Heart left ventricle (tissue), 16 donors: ENCODE measurements at regions not wholly inside any gene's neighbourhood (a gene's known extent, or its start where the extent isn't known, plus 50 kb on each side); places are given as distances from the start of the nearest gene placed in this dataset.
A peak's percentile ranks its signal among the peaks of the same experiment; 100 is the strongest.

Experiments
- ATAC-seq, 4 donors: fragments of 200-7000 bp; cut with Tn5 transposase; one replicate each; pipeline ENCODE4 v1.9.1; 2020 to 2022; ENCODE audit warnings: moderate library complexity in 4 of 4, mild to moderate bottlenecking in 3 of 4, moderate number of reproducible peaks in 1 of 4
- DNase-seq, 5 donors: peaks; one replicate each; pipeline ENCODE4 v3.0.0-alpha.2; 2020
- H3K27ac ChIP-seq, 12 donors: fragments of 200-600 bp; sonication (generic) in 4 of 12; one replicate each; pipeline versions ENCODE4 v1.5.0 to v1.8.0; 2016 to 2022; ENCODE audit warnings: mild to moderate bottlenecking in 2 of 12
- H3K27me3 ChIP-seq, 9 donors: fragments of 200-600 bp; sonication (generic) in 2 of 9; one replicate each; pipeline versions ENCODE4 v1.5.1 to v1.8.0; 2016 to 2022; ENCODE audit warnings: mild to moderate bottlenecking in 3 of 9
- H3K36me3 ChIP-seq, 9 donors: fragments of 200-600 bp; sonication (generic) in 2 of 9; one replicate each; pipeline versions ENCODE4 v1.5.0 to v1.8.0; 2018 to 2022; ENCODE audit warnings: mild to moderate bottlenecking in 2 of 9
- H3K4me1 ChIP-seq, 12 donors: fragments of 200-600 bp; sonication (generic) in 4 of 12; one replicate each; pipeline versions ENCODE4 v1.5.0 to v1.8.0; 2016 to 2022; ENCODE audit warnings: mild to moderate bottlenecking in 3 of 12
- H3K4me3 ChIP-seq, 12 donors: fragments of 200-600 bp; sonication (generic) in 4 of 12; one replicate each; pipeline versions ENCODE4 v1.5.0 to v1.8.0; 2017 to 2022; ENCODE audit warnings: mild to moderate bottlenecking in 9 of 12, moderate library complexity in 4 of 12
- H3K9me3 ChIP-seq, 12 donors: fragments of 200-600 bp; sonication (generic) in 4 of 12; one replicate each; pipeline versions ENCODE4 v1.5.0 to v1.8.0; 2016 to 2022; ENCODE audit warnings: mild to moderate bottlenecking in 1 of 12
- POLR2A ChIP-seq, 2 donors: fragments of 450-650 bp; IDR thresholded peaks; one replicate each; pipeline ENCODE4 v1.6.1; 2017; ENCODE audit warnings: antibody characterized with exemption in 2 of 2, mild to moderate bottlenecking in 2 of 2, moderate library complexity in 2 of 2
- WGBS, 4 donors: extraction: QIAGEN DNeasy Blood & Tissue Kit in 2 of 4; methylation state at CpG; one replicate each; pipeline versions ENCODE4 v1.1.5 to v1.1.7; 2013 to 2018; 5-methylcytosine and 5-hydroxymethylcytosine counted together
- intact Hi-C, 10 donors: fragments of 100-400 bp; cut with DNase I; formaldehyde crosslinking; loops; one replicate each; pipeline versions ENCODE4 v1.11.1 to v1.14.2; 2022
- TF ChIP-seq, protein P1 (sequence below), 12 donors: fragments of 200-600 bp; sonication (generic) in 4 of 12; IDR thresholded peaks; one replicate each; pipeline versions ENCODE4 v1.5.0 to v1.8.0; 2018 to 2022; ENCODE audit warnings: antibody characterized with exemption in 12 of 12, mild to moderate bottlenecking in 5 of 12
- donor health status: ischemic (EF 13 %, LVEDD 7.1; RV severe dilation, severe dysfunction).
- donor health status: healthy with polysubstance abuse.
- donor health status: DM: no; HTN: yes; CAD: no.
- donor health status: DM: no; HTN: no; CAD: no.
- donor health status: ischemic (EF 25% LVEDD 6.9; RV normal size, moderate dysfunction).
- donor health status: ischemic (EF 25% LVEDD 5.7; RV mildly dilated, moderate dysfunction).
- donor health status: healthy.
- donor health status: DM: yes; HTN: yes; CAD: no.
- donor health status: ischemic (EF 35%, LVEDD 5.7; RV mildly dilated, moderate dysfunction).
- donor health status: nonischemic (EF 11% LVEDD 7.7; RV severe dilation, severe dysfunction).
- donor health status: DM: yes; HTN: yes; CAD: no.
- donor health status: PGD.
- donor health status: ischemic (EF 29% LVEDD 5.4; RV normal size, mild dysfunction).
- donor health status: nonischemic (EF 23%, LVEDD 6.1; RV moderate dilation, normal function).

DNA sequence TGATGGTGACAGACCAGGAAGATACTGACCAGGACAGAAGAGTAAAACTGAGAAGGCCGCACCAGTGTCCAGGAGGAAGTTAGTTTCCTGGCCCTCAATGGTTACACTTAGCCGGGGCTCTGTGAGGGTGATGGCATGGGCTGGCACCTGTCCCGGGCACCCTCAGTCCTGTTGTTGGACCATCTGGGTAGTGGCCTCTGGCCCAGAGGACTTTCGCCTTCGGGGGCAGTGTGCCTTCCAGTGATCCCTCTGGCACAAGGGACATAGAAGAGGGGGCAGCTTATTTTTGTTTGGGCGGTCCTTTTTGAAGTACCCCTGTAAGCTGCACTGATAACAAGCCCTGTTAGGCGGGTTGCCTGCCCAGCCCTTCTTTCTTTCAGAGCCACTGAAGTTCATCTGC is 1108.6 kb downstream of the TAF11L14 start:
- no peak for DNase-seq
- Histone ChIP-seq H3K27me3 (no peaks in the 10 kb centered on the region), H3K4me3 (no peak overlapping the region), H3K36me3 (no peaks in the 10 kb centered on the region), H3K27ac (no peak overlapping the region), H3K9me3 (peaks cover 0 to 5% (median 0%) of the 10 kb centered on the region in 12 donors), H3K4me1 (peaks cover 0 to 24% (median 0%) of the 10 kb centered on the region in 12 donors)
- ATAC-seq: no peak
- TF ChIP-seq POLR2A (IDR thresholded peaks at IDR 0.05): no peak
- TF ChIP-seq, protein P1, sequence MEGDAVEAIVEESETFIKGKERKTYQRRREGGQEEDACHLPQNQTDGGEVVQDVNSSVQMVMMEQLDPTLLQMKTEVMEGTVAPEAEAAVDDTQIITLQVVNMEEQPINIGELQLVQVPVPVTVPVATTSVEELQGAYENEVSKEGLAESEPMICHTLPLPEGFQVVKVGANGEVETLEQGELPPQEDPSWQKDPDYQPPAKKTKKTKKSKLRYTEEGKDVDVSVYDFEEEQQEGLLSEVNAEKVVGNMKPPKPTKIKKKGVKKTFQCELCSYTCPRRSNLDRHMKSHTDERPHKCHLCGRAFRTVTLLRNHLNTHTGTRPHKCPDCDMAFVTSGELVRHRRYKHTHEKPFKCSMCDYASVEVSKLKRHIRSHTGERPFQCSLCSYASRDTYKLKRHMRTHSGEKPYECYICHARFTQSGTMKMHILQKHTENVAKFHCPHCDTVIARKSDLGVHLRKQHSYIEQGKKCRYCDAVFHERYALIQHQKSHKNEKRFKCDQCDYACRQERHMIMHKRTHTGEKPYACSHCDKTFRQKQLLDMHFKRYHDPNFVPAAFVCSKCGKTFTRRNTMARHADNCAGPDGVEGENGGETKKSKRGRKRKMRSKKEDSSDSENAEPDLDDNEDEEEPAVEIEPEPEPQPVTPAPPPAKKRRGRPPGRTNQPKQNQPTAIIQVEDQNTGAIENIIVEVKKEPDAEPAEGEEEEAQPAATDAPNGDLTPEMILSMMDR (IDR thresholded peaks at IDR 0.05): no peak
- intact Hi-C loops: no loop called here
- 80 to 92% (median 88%) methylated on average over 6 to 7 of the region's 7 CpGs for WGBS, 4 donors

DNA sequence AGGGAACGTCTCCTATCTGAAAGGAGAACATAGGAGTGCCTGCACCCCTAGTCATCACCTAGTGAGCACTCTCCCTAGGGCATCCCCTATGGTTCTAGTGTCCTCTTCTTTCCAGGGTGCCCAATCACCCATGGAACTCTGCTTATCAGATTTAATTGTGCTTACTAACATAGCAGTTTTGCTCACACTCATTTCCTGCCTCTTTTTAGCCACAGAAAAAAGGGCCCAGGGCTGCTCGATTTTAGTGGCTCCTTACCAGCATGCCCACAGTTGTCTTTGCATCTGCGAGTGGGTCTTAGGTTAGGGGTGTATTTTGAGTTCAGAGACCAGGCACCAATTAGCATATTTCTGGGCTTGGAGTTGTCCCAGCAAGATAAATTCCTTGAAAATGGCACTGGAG is 1110.2 kb downstream of the TAF11L14 start:
- DNase-seq (no peak), ATAC-seq (no peak)
- intact Hi-C loops: no loop called here
- H3K9me3 ChIP-seq: peaks cover 0 to 5% (median 0%) of the 10 kb centered on the region in 12 donors
- H3K36me3 ChIP-seq: no peaks in the 10 kb centered on the region
- H3K4me3 ChIP-seq: peak overlapping the region in 4 of 12 donors; percentile 58 to 81 (median 64)
- peaks cover 0 to 24% (median 0%) of the 10 kb centered on the region in 12 donors for H3K4me1 ChIP-seq
- H3K27me3 ChIP-seq: no peaks in the 10 kb centered on the region
- 73 to 85% (median 79%) methylated on average over 3 of the region's 3 CpGs for WGBS, 4 donors
- TF ChIP-seq, protein P1 (IDR thresholded peaks at IDR 0.05): no peak
- peak overlapping the region in 5 of 12 donors; percentile 1 to 90 (median 69) for H3K27ac ChIP-seq

DNA sequence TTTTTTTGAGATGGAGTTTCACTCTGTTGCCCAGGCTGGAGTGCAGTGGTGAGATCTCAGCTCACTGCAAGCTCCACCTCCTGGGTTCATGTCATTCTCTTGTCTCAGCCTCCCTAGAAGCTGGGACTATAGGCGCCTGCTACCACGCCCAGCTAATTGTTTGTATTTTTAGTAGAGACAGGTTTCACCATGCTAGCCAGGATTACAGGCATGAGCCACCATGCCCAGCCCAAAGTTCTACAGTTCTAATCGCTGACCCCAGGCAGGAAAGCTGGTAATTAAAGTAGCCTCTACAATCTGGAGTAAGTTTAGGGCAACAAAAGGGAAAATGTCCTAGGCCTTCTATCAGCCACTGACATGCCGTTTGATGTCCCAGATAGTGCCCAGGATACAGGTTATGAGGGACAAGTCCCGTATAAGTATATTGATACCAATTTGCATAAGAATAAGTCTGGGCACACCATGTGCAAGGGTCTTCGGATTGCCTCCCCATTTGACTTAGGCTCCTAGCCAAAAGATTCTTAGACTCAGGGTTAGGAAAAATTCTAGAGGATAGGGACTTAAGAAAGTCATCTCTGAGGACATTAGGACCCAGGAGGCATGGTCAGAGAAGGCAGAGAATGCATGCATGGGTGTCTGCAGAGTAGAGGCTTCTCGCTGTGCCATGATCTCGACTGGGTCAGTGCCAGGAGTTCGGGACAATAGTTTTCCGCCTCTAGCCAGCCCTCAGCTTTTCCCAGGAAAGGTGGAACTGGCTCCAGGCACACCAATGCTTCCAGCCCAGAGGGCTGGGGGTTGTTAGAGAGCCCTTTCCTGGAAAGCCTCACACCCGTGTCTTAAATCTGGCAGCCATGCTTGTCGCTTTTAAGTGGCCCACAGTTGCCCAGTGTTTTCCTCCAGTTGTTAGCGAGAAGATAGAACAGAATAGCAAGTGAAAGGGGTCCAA is 1111.1 kb downstream of the TAF11L14 start:
- Histone ChIP-seq H3K27ac (peak overlapping the region in 11 of 12 donors; percentile 28 to 90 (median 71)), H3K27me3 (no peaks in the 10 kb centered on the region), H3K4me1 (peaks cover 0 to 21% (median 0%) of the 10 kb centered on the region in 12 donors), H3K4me3 (peak overlapping the region; percentile 4 to 81 (median 52)), H3K36me3 (no peaks in the 10 kb centered on the region), H3K9me3 (peaks cover 0 to 5% (median 0%) of the 10 kb centered on the region in 12 donors)
- TF ChIP-seq POLR2A (IDR thresholded peaks at IDR 0.05): no peak
- TF ChIP-seq, protein P1 (IDR thresholded peaks at IDR 0.05): no peak
- ATAC-seq (peak; percentile 38 to 74 (median 46)), DNase-seq (peak; percentile 14 to 59 (median 37))
- 63 to 77% (median 68%) methylated on average over 13 of the region's 13 CpGs for WGBS, 4 donors
- intact Hi-C loops: no loop called here

DNA sequence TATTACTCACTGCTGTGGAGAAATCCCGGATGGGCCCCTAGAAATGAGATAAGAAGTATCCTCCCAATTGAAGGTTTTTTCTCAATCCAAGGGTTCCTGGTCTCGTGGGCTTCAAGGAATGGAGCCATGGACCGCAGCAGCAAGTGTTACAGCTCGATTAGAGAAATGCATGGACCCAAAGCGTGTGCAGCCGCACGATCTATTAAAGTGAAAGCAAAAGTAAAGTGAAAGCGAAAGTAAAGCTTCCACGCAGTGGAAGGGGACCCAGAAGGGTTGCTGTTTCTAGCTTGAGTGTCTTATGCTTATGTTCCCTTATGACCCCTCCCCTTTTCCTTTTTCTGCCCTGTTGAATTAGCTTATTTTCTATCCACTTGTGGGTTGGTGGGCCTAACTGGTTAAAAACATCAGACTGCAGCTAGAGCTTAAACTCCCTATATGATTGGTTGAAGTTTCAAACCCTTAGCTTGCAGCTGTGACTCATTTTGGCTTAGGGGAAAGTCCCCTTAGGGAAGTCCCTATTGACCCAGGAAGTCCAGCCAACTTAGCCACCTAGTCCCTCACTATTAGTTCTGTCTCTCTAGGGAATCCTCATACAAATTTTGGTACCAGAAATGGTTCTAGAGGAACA is 1111.8 kb downstream of the TAF11L14 start:
- H3K27ac ChIP-seq: peak overlapping the region; percentile 28 to 90 (median 70)
- peak overlapping the region; percentile 4 to 81 (median 52) for H3K4me3 ChIP-seq
- H3K4me1 ChIP-seq: peaks cover 0 to 14% (median 0%) of the 10 kb centered on the region in 12 donors
- WGBS, 4 donors: 51 to 62% (median 60%) methylated on average over 9 of the region's 9 CpGs
- H3K36me3 ChIP-seq: no peaks in the 10 kb centered on the region
- DNase-seq: peak in 1 of 5 donors; percentile 34
- no peak for TF ChIP-seq POLR2A (IDR thresholded peaks at IDR 0.05)
- TF ChIP-seq, protein P1 (IDR thresholded peaks at IDR 0.05): no peak
- no peaks in the 10 kb centered on the region for H3K27me3 ChIP-seq
- H3K9me3 ChIP-seq: peaks cover 0 to 5% (median 0%) of the 10 kb centered on the region in 12 donors
- intact Hi-C loops: no loop called here
- peak in 2 of 4 donors; percentile 52 to 88 for ATAC-seq
